NB4 (cell line): ENCODE measurements at regions not wholly inside any gene's neighbourhood (a gene's known extent, or its start where the extent isn't known, plus 50 kb on each side); places are given as distances from the start of the nearest gene placed in this dataset.

Source experiments
- CTCF ChIP-seq: IDR thresholded peaks from one replicate; pipeline ENCODE4 v1.5.1; 2012; ENCODE audit warnings: low read depth, low read length
- MYC ChIP-seq: IDR thresholded peaks from 2 replicates; pipeline ENCODE4 v1.6.1; 2011; ENCODE audit warnings: low read depth, low read length
- POLR2A ChIP-seq: IDR thresholded peaks from 2 replicates; pipeline ENCODE4 v1.6.1; 2011; ENCODE audit warnings: mild to moderate bottlenecking; ENCODE audit not compliant: insufficient read length; ENCODE audit errors: extremely low read depth

- TF ChIP-seq POLR2A (no peak), MYC (no peak), CTCF (no peak)
Observed at GRCh38 chr4:41852229-41852628, 83.0 kb upstream of the TMEM33 start.
